AG10803 (cell line): ENCODE measurements at regions not wholly inside any gene's neighbourhood (a gene's known extent, or its start where the extent isn't known, plus 50 kb on each side); places are given as distances from the start of the nearest gene placed in this dataset.

Experiments
- DNase-seq: peaks from one replicate; pipeline ENCODE4 v3.0.0; 2010; ENCODE audit warnings: low read depth
- H3K4me3 ChIP-seq: 2 replicates; pipeline ENCODE4 v1.5.1; 2011; ENCODE audit warnings: mild to moderate bottlenecking, low read length, control low read depth
- CTCF ChIP-seq: conservative IDR thresholded peaks from 2 replicates; pipeline ENCODE4 v1.5.1; 2011; ENCODE audit warnings: mild to moderate bottlenecking, low read length, control low read depth, inconsistent platforms

GRCh38 chr16:80084163-80084562 is 456.6 kb upstream of the DYNLRB2 start:
- TF ChIP-seq CTCF = no peak
- H3K4me3 ChIP-seq = no peak overlapping the region
- DNase-seq = peak; percentile 29

GRCh38 chr16:80082906-80083305 is 457.9 kb upstream of the DYNLRB2 start:
- DNase-seq = no peak
- no peak overlapping the region for H3K4me3 ChIP-seq
- TF ChIP-seq CTCF = no peak

GRCh38 chr16:80081846-80082245 is 458.9 kb upstream of the DYNLRB2 start:
- H3K4me3 ChIP-seq = no peak overlapping the region
- TF ChIP-seq CTCF = no peak
- no peak for DNase-seq

- H3K4me3 ChIP-seq = no peak overlapping the region
- DNase-seq = no peak
- TF ChIP-seq CTCF = no peak
Observed at GRCh38 chr16:80080287-80080851, 460.4 kb upstream of the DYNLRB2 start.

- no peak for DNase-seq
- H3K4me3 ChIP-seq = no peak overlapping the region
- no peak for TF ChIP-seq CTCF
Observed at GRCh38 chr16:80079072-80079471, 461.7 kb upstream of the DYNLRB2 start.

GRCh38 chr16:80077696-80078095 is 463.1 kb upstream of the DYNLRB2 start:
- TF ChIP-seq CTCF = no peak
- H3K4me3 ChIP-seq = no peak overlapping the region
- DNase-seq = no peak

- DNase-seq = no peak
- no peak for TF ChIP-seq CTCF
Observed at GRCh38 chr16:80074329-80074728, 466.5 kb upstream of the DYNLRB2 start.

More at GRCh38 chr16:80074329-80074728, 466.5 kb upstream of the DYNLRB2 start:
- H3K4me3 ChIP-seq = no peak overlapping the region
